Stimulated activated CD4-positive, alpha-beta T cell treated with anti-CD3 and anti-CD28 coated beads, TNF-alpha, amount 100 ng/mL, for 24 hours (primary cell): ENCODE measurements at regions not wholly inside any gene's neighbourhood (a gene's known extent, or its start where the extent isn't known, plus 50 kb on each side); places are given as distances from the start of the nearest gene placed in this dataset.

ENCODE experiments used
- DNase-seq, 3 experiments: peaks; one replicate each; pipeline ENCODE4 v3.0.0-alpha.2; 2020; ENCODE audit warnings: low read depth in 3 of 3

DNA sequence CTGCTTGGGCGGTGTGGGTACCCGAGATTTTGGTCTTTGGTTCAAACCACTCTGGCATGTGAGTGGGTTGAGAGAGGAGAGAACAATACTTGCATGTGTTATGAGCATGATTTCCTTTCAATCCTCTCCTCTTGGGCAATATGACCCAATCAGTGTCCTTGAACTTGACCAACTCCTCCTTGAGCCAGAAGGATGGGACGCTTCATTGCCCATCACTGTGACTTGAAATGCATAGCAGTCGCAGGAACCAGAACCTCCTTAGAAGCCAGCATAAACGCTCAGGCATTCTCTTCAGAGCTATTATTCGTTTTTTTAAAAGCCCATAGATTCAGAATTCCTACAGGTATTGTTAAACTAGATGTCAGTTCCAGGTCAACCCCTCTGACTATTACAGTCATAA, 367.4 kb downstream of the HAPSTR1 start:
- no peak for DNase-seq

DNA sequence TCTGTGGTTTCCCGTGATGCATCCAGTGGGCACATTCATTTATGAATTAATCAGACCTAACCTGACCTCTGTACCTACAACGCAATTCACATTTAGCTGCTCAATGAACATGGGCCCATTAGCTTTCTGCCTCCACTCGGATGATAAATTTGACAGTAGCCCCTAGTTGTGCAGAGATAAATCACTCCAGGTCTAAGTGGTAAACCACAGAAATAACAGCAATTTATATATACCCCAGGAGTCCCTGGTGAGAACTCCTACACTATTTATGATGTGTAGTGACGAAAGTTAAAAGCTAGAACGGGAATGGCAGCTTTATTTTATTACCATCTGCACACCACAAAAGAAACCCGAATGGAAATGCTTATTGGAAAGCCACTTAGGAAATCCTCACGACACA, 371.5 kb downstream of the HAPSTR1 start:
- no peak for DNase-seq

DNA sequence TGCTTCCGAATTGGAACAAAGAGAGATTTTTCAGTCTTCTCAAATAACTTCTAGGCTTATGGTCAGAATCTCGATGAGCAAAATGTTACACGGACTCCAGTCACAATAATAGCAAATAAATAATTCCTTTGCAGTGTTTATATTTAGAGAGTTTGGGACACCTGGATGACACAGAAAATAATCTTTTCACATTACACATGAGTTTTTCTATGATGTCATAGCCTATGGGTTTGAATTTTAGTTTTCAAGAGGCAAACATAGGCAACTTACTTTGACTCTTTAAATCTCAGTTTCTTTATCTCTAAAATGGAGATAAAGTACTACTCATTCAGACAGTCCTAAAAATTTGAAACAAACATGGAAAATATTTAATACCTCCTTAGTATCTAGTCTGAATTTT, 372.0 kb downstream of the HAPSTR1 start:
- DNase-seq = no peak

- DNase-seq = no peak
Measured at GRCh38 chr16:9465161-9465560, 373.7 kb downstream of the HAPSTR1 start.

DNA sequence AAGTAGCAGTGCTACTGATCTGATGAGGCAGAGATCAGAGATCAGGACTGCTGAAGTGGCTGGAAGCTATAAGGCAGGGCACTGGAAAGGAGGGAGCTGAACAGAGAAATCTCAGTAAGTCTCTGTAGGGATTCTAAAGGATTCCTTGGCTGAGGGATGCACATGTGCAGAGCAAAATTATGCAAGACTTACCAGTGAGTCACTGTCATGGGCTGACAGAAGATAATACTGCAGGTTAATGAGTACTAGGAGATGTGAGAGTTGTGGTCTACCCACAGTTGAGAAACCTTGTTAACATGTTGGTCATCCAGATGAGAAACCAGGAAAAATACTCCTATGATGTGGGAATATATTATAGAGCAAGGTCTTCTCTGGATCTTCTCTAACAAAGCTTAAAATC, 378.1 kb downstream of the HAPSTR1 start:
- no peak for DNase-seq

- DNase-seq = no peak
Measured at GRCh38 chr16:9476744-9477143, 385.3 kb downstream of the HAPSTR1 start.

DNA sequence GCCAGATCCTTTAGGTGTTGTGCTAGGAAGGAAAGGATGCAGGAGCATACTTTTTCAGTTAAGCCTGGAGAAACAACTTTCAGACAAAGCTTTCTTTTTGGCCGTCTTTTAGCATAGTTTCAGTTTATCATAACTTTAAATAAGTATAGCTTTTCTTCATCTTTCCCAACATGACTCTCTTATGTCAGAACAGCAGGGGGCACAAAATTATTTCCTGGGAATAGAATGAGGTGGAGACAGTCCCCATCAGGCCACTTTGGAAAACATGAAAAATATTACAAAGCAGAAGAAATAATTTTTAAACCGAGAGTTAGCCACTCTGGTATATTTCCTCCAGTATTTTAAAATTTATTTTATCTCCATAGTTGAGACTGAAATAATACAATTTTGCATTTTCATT, 387.6 kb downstream of the HAPSTR1 start:
- DNase-seq = no peak

DNA sequence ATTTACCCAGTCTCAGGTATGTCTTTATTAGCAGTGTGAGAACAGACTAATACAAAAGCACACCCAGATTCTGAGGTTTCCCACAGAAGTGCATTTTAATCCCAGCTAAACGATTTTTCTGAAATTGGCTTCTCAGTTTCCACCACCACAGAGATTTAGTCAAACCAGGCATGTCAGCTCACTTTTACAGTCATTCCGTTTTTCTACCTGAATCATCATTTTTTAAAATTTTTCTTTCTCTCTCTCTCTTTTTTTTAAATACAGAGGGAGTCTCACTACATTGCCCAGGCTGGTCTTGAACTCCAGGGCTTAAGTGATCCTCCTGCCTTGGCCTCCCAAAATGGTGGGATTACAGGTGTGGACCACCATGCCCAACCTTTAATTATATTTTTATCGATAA, 389.1 kb downstream of the HAPSTR1 start:
- no peak for DNase-seq

DNA sequence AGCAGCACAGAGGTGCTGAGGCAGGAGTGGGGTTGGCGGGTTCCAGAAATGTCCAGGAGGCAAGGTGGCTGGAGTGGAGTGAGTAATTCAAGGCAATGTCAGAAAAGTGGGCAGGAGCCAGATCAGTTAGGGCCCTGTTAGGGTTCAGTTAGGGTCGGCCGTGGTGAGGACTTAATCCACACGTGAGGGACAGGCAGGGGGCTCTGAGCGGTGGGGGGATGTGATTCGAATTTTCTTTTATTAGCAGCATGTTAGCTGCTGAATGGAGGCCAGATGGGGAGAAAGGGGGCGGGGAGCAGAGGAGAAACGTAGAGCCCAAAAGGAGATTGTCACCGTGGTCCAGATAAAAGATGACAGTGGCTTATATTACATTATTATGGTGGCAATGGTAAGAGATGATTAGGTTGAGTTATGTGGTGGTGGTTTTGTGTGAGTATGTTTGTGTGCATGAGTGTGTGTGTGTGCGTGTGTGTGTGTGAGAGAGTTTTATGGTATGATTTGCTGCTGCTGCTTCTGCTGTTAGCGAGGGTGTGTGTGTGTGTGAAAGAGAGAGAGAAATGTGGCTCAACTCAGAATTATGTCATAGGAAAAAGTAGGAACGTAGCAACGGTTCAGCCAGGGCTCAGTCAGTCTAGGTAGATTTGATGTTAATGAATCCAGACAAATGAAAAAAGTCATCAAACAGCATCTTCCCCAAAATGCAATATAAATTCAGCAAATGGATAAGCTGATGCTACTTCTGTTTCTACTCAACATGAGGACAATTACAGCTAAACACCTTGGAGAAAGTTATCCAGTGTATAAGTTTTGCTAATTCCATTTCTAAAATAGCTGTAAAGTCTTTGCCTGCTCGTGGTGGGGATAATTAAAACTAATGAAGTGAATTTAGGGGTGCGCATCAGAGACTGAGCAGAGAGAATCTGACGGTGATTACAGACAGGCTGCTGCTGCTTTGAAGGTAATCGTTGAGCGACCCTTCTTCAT, 390.6 kb downstream of the HAPSTR1 start:
- no peak for DNase-seq

DNA sequence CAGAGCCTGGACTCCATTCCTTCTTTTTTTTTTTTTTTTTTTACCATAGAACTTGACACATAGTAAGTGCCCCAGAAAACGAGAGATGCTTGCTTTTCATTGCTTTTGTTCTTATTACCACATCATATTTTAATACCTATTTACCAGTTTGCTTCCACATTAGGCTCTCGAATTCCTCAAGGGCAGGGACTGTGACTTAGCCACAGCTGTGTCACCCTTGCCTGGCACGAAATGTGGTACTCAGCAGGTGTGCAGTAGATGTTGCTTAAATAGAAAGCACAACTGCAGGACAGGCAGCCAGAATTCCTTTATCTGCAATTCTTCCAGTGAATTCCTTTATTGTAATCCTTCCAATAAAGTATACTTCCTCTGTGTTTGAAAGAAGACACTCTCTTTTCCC, 393.0 kb downstream of the HAPSTR1 start:
- no peak for DNase-seq

DNA sequence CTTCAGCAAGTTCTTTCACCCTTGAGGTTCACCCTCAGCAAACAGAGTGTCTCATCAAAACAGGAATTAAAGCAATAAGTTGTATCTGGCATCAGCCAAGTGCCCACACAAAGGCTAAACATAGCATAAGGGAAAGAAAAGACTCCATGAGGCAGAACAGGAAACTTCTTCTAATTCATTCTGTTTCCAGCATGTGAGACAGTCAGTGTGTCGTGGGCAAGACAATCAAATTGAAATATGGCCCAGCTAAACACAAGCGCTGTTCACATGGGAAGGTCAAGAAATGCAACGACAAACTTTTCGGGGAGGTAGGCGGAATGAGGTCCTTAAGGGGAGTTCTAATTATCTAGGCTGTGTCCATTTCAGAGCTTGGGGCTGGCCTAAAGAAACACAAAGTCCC, 393.4 kb downstream of the HAPSTR1 start:
- no peak for DNase-seq

GRCh38 chr16:9489835-9490467, 398.5 kb downstream of the HAPSTR1 start:
- DNase-seq = no peak

- no peak for DNase-seq
Measured at GRCh38 chr16:9495824-9496223, 404.4 kb downstream of the HAPSTR1 start.

DNA sequence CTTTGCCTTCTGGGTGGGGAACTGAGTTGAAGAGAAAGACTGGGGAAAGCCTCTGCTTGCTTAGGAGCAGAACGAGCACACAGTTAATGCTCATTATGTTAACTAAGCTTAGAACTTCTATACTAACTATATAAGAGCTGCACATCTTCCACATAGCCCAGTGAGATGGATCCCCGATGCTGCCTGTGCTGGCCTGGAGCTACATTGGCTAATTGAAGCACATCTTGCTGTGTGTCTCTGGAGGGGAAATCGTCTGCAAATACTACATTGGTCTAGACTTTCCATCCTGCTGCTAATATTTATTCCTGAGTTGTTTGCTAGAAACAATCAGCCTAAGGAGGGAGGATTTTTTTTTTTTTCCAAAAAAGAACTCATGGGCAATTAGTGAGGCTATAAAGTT, 406.3 kb downstream of the HAPSTR1 start:
- no peak for DNase-seq

- no peak for DNase-seq
Measured at GRCh38 chr16:9499941-9500593, 408.6 kb downstream of the HAPSTR1 start.

GRCh38 chr16:9500872-9501271, 409.4 kb downstream of the HAPSTR1 start:
- no peak for DNase-seq

DNA sequence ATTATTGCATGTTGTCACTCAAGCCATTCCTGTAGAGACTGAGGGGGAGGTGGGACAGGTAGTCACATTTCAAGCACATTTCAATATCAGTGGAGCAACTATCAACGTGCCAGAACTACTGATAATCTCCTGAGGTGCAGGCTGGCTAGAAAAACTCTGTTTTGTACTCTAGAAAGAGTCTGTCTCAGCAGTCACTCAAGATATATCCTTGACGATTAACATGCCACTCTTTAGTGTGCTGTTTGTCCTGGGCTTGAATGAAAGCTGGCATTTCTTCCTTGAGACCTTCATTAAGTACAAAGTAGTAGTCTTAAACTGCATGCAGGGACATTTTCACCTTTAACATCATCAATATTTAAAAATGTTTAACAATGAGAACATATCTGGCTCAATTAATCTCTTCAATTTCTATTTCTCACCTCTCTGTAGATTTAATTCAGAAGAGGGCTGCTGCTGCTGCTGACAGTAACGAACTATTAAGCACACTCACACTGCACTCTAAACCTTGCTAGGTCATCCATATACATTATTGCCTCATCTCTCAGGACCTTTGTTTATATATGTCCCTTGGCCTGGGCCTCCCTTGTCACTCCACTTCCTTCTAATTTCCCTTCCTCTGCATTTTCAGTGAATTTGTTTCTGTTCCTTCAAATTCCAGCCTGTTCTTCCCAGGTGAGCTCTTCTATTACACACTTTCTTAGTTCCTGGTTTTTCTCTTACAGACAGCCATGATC, 412.0 kb downstream of the HAPSTR1 start:
- no peak for DNase-seq

- DNase-seq = no peak
Measured at GRCh38 chr16:9508328-9508936, 417.0 kb downstream of the HAPSTR1 start.

DNA sequence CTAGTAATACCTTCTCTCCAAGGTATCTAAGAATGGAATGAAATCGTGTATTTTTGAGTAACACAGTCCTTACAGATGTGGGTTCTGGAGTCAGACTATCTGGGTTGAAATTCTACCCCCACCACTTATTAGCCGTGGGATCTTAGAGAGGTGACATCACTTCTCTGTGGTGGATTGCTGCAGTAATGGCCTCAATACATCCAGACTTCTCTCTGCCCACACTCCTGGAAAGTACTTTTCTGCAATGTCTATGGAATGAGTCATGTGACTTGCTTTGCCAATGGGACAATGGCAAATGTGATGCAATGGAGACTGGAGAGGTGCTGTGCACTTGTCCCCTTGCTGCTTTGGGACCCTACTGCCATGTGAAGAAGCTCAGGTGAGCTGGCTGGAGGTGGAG, 418.2 kb downstream of the HAPSTR1 start:
- DNase-seq = no peak

DNA sequence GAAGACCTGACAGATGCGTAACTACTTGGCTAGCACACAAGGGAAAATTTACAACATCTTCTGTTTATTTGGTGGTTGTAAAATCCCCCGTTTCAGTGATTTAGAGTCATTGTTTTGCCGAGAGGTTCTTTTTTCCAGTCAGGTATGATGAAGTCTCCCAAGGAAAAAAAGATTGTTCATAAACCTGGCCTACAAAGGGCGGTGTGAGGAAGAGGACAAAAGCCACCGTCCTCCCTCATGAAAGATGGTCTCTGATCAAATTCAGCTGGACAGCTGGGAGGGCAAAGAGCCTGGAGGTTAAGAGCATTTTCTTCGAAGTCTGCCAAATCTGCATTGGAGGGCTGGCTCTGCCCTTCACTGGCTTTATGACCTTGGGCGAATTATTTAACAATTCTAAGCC, 419.9 kb downstream of the HAPSTR1 start:
- DNase-seq = no peak

DNA sequence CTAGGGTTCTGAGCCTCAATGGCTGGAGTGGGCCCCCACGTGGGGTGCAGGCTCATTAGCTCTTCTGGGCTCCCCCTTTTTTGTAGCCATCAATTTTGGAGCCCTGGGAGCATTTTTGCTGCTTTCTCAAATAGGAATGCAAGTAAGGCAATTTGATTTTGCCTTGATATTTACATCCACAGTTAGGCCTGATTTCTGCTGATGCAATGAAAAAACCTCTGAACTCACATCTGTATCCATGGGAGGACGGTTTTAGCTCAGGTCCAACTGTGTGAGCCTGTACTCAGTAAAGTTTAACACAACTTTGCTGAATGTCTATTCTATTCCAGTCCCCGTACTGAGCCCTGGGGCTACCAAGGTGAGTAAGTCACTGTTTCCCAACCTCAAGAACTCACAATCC, 425.0 kb downstream of the HAPSTR1 start:
- DNase-seq = no peak

GRCh38 chr16:9518051-9518450, 426.6 kb downstream of the HAPSTR1 start:
- no peak for DNase-seq
